ENCODE measurements at regions not wholly inside any gene's neighbourhood (a gene's known extent, or its start where the extent isn't known, plus 50 kb on each side); places are given as distances from the start of the nearest gene placed in this dataset.

DNA sequence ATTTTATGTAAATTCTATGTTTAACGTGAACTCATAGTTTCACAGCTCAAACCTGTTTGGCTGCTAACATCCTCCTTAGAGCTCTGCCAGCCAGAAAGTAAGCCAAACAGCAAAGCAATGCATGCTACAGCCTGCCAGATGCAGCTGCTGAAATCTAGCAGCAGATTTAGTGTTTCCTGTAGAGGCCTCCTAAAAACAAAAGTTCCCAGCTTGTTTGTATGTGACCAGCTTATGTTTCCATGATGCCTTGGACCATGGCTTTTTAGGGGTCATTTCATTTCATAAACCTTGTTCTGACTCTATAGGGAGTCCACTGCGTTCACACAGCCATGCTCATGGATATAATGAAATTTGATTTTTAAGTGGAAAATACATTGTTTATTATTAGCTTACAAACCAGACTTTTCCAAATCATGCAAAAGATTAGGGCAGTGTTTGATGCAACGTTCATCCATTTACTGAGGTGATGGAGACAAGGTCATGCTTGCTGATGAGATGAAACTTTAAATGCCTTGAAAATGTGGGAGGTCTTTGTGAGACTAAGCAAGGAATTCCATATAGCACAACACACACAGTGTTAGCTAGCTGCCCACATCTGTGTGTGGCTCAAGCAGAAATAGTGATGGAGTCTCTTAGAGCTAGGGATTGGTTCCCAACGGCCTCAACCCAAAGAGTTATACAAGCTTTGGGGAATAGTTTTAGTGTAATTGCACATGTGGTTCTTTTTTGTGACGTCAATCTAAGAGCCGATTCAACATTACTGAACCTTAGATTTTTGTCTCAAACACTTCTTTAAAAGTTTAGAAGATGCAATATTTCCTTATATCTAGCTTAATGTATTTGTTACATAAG is 157.5 kb upstream of the LRIG3 start:
- Histone ChIP-seq H3F3A (ENCODE audit: control insufficient read depth, insufficient read depth) (no peaks in the 10 kb centered on the region), H3K27me3 (ENCODE audit: control insufficient read depth, low read length) (no peaks in the 10 kb centered on the region), H3K4me1 (ENCODE audit: control insufficient read depth, low read length) (no peaks in the 10 kb centered on the region), H3K4me3 (ENCODE audit: low read length) (no peak overlapping the region), H3K36me3 (ENCODE audit: control insufficient read depth, low read length) (no peaks in the 10 kb centered on the region), H3K9me2 (replicated peaks; ENCODE audit: control insufficient read depth, low read length) (no peaks in the 10 kb centered on the region), H3K79me2 (ENCODE audit: control insufficient read depth, low read length) (no peaks in the 10 kb centered on the region), H3K27ac (ENCODE audit: low read depth, low read length) (no peak overlapping the region), H3K9me3 (ENCODE audit: control insufficient read depth, insufficient read depth, low read length) (no peaks in the 10 kb centered on the region), H4K20me1 (ENCODE audit: control insufficient read depth, insufficient read depth, low read depth, low read length) (no peaks in the 10 kb centered on the region), H3K4me2 (ENCODE audit: low read length) (no peak overlapping the region)
- TF ChIP-seq CTCF (IDR thresholded peaks at IDR 0.05; ENCODE audit: low read depth, low read length, poor library complexity, severe bottlenecking): no peak
- TF ChIP-seq EZH2phosphoT487 (IDR thresholded peaks at IDR 0.05; ENCODE audit: borderline replicate concordance, low read length): no peak

DNA sequence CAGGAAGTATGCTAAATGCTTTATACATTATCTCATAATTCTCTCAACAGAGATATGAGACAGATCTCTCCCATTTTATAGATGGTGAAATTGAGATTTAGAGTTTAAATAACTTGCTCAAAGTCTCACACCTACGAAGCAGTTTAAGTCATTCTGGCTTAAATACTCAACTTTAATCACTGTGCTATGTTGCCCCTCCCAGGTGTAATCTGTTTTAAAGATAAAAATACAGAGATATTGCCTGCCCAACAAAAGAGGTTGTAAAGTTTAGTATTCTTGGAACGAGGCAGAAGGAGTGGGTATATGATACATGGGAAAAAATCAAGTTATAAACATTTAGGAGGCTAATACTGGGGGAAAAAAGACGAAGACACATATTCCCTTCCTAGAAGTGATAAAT is 156.8 kb upstream of the LRIG3 start:
- H3K4me2 ChIP-seq (ENCODE audit: low read length): no peak overlapping the region

GRCh38 chr12:59076622-59077021 is 156.3 kb upstream of the LRIG3 start:
- Histone ChIP-seq H3F3A (ENCODE audit: control insufficient read depth, insufficient read depth) (no peaks in the 10 kb centered on the region), H3K4me2 (ENCODE audit: low read length) (no peak overlapping the region), H3K4me1 (ENCODE audit: control insufficient read depth, low read length) (no peaks in the 10 kb centered on the region), H3K4me3 (ENCODE audit: low read length) (no peak overlapping the region), H3K27ac (ENCODE audit: low read depth, low read length) (no peak overlapping the region), H4K20me1 (ENCODE audit: control insufficient read depth, insufficient read depth, low read depth, low read length) (no peaks in the 10 kb centered on the region), H3K79me2 (ENCODE audit: control insufficient read depth, low read length) (no peaks in the 10 kb centered on the region), H3K36me3 (ENCODE audit: control insufficient read depth, low read length) (no peaks in the 10 kb centered on the region), H3K9me3 (ENCODE audit: control insufficient read depth, insufficient read depth, low read length) (no peaks in the 10 kb centered on the region), H3K9me2 (replicated peaks; ENCODE audit: control insufficient read depth, low read length) (no peaks in the 10 kb centered on the region), H3K27me3 (ENCODE audit: control insufficient read depth, low read length) (no peaks in the 10 kb centered on the region)
- no peak for TF ChIP-seq EZH2phosphoT487 (IDR thresholded peaks at IDR 0.05; ENCODE audit: borderline replicate concordance, low read length)
- TF ChIP-seq CTCF (IDR thresholded peaks at IDR 0.05; ENCODE audit: low read depth, low read length, poor library complexity, severe bottlenecking): no peak

More for the DNA sequence above, 156.8 kb upstream of the LRIG3 start:
- no peaks in the 10 kb centered on the region for H3K27me3 ChIP-seq (ENCODE audit: control insufficient read depth, low read length)
- H3K9me3 ChIP-seq (ENCODE audit: control insufficient read depth, insufficient read depth, low read length): no peaks in the 10 kb centered on the region
- no peaks in the 10 kb centered on the region for H3K79me2 ChIP-seq (ENCODE audit: control insufficient read depth, low read length)
- no peaks in the 10 kb centered on the region for H3K9me2 ChIP-seq (replicated peaks; ENCODE audit: control insufficient read depth, low read length)
- H3K4me3 ChIP-seq (ENCODE audit: low read length): no peak overlapping the region
- TF ChIP-seq CTCF (IDR thresholded peaks at IDR 0.05; ENCODE audit: low read depth, low read length, poor library complexity, severe bottlenecking) (no peak), EZH2phosphoT487 (IDR thresholded peaks at IDR 0.05; ENCODE audit: borderline replicate concordance, low read length) (no peak)
- no peaks in the 10 kb centered on the region for H3F3A ChIP-seq (ENCODE audit: control insufficient read depth, insufficient read depth)
- no peaks in the 10 kb centered on the region for H3K36me3 ChIP-seq (ENCODE audit: control insufficient read depth, low read length)
- no peak overlapping the region for H3K27ac ChIP-seq (ENCODE audit: low read depth, low read length)
- H3K4me1 ChIP-seq (ENCODE audit: control insufficient read depth, low read length): no peaks in the 10 kb centered on the region
- no peaks in the 10 kb centered on the region for H4K20me1 ChIP-seq (ENCODE audit: control insufficient read depth, insufficient read depth, low read depth, low read length)
